SU-DHL-6 (cell line): ENCODE measurements at regions not wholly inside any gene's neighbourhood (a gene's known extent, or its start where the extent isn't known, plus 50 kb on each side); places are given as distances from the start of the nearest gene placed in this dataset.

Experiments used
- EZH2phosphoT487 ChIP-seq: fragments of 200-600 bp; sonication (generic), shearing (Covaris generic); conservative IDR thresholded peaks from 2 replicates; pipeline ENCODE4 v1.6.1; 2018; ENCODE audit warnings: mild to moderate bottlenecking, antibody characterized with exemption, low read length, moderate library complexity, mixed read lengths
- TF ChIP-seq, protein P1 (sequence below): fragments of 200-600 bp; sonication (generic); IDR thresholded peaks from one replicate; pipeline ENCODE4 v1.5.1; 2017; ENCODE audit warnings: antibody characterized with exemption, mild to moderate bottlenecking, low read length, moderate library complexity; ENCODE audit not compliant: insufficient read depth, poor library complexity, severe bottlenecking

DNA sequence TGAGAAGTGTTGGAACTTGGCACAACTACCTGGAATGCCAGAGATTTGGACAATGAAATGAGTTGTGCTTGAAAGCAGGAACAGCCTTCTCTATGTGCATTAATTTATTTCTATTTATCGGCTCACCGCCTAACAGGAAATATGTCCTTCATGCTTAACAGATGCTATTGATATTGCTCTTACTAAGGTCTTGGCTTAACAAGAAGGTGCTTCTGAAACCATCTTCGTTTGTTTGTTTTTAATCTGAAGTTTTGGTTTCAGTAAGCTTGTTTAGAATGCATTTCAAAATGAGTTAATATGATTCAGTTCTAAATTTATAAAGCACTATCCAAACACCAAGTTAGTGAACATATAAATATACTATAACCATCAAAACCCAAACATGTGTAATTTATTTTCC is 898.3 kb upstream of the B3GALT2 start:
- TF ChIP-seq, protein P1, sequence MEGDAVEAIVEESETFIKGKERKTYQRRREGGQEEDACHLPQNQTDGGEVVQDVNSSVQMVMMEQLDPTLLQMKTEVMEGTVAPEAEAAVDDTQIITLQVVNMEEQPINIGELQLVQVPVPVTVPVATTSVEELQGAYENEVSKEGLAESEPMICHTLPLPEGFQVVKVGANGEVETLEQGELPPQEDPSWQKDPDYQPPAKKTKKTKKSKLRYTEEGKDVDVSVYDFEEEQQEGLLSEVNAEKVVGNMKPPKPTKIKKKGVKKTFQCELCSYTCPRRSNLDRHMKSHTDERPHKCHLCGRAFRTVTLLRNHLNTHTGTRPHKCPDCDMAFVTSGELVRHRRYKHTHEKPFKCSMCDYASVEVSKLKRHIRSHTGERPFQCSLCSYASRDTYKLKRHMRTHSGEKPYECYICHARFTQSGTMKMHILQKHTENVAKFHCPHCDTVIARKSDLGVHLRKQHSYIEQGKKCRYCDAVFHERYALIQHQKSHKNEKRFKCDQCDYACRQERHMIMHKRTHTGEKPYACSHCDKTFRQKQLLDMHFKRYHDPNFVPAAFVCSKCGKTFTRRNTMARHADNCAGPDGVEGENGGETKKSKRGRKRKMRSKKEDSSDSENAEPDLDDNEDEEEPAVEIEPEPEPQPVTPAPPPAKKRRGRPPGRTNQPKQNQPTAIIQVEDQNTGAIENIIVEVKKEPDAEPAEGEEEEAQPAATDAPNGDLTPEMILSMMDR, result no peak
- TF ChIP-seq EZH2phosphoT487, result no peak
